GM21360 (cell line): ENCODE measurements at regions not wholly inside any gene's neighbourhood (a gene's known extent, or its start where the extent isn't known, plus 50 kb on each side); places are given as distances from the start of the nearest gene placed in this dataset.
"Not testable (repeated sequence)": the region's sequence is repeated elsewhere in the genome, so short reads cannot be mapped to it uniquely, and the experiment has no call there.

Source experiments
- ATAC-seq: cut with Tn5 transposase; IDR thresholded peaks from one replicate; pipeline ENCODE4 v1.9.1; 2021; ENCODE audit warnings: mild to moderate bottlenecking, moderate library complexity; ENCODE audit not compliant: unreplicated experiment

DNA sequence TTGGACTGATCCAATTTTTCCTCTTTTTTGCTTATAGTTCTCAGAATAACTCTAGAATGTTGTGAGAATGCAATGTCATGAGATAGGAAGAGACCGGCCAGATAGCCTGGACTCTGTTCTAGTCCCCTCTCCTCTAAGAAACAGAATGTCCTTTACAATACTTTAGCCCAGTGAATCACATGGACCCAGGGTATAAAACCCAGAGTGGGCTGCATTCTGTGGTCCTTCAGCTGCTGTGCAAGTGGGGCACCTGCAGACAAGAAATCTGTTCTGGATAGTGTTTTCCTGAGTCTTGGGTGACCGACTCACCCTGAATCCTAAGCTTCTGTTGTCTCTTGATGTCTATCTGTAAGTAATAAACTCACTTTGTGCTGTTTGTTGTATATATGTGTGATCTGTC lies 368.6 kb upstream of the DPH6 start:
- ATAC-seq = no peak

GRCh38 chr15:35921046-35921445 lies 375.1 kb upstream of the DPH6 start:
- no peak for ATAC-seq

DNA sequence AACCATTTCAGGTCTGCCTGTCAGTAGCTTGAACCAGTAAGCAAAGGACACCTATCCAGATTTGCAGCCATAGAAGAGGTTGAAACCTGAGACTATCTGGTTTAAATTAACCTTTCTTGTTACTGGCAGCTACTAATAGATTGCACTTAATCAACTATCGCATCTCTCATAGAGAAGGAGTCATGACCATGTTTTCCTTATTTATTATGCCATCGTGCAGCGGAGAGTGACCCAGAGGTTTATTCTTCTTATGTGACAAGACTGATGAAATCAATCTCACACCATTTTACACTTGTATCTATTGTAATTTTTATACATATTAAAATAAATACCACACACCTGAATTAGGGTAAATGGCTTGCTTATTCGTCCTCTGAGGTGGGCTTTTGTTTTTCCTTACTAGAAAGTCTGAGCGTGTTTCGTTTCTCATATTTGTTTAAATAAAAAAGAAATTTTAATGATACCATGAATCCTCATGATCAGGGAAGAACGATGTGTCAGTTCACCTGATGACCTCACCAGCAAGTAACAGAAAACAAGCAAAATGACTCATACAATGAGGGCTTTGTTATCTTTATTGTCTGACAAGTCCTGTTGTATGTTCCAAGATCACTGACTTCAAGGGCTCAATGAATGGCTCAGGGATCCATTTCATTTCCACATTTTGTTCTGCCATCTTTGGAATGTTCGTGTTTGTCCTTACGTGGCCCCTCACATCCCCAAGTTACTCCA lies 379.5 kb upstream of the DPH6 start:
- no peak for ATAC-seq

DNA sequence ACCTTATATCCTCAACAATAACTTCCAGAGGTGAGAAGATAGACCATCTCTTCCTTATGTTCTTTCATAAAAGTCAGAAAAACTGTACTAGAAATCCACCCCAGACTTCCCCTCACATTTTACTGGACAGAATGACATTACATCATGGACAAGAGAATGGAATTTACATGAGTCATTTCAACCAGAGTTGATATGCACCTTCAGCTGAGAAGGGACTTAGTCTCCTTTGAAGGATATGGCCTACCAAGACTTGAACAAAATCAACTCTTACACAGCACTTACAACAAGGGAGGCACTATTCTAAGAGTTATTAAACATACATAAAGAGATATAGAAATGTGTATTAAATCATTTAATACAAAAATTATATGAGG lies 380.0 kb upstream of the DPH6 start:
- no peak for ATAC-seq

DNA sequence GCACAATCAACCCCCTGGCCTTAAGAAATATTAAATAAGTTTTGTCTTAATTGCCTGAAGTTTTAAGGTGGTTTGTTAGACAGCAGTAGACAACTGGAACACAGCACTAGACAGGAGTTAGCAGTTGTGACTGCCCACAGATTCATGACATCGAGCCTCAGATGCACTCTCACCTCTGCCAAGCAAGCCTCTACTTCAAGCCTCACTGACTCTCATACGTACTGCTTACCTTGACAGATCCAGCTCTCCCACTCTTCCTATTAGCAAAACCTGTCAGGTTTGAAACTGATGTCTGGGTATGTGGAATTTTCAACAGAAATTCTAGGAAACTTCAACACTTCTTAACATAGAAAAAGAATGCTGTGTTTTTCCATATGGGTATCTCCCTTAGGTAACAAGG lies 382.9 kb upstream of the DPH6 start:
- ATAC-seq = no peak

GRCh38 chr15:35929740-35930444 lies 383.9 kb upstream of the DPH6 start:
- ATAC-seq = peak; percentile 64

GRCh38 chr15:35931799-35932341 lies 385.9 kb upstream of the DPH6 start:
- no peak for ATAC-seq

- no peak for ATAC-seq
These were observed 386.6 kb upstream of the DPH6 start for GRCh38 chr15:35932531-35932930.

- no peak for ATAC-seq
These were observed 387.6 kb upstream of the DPH6 start for GRCh38 chr15:35933531-35933930.

DNA sequence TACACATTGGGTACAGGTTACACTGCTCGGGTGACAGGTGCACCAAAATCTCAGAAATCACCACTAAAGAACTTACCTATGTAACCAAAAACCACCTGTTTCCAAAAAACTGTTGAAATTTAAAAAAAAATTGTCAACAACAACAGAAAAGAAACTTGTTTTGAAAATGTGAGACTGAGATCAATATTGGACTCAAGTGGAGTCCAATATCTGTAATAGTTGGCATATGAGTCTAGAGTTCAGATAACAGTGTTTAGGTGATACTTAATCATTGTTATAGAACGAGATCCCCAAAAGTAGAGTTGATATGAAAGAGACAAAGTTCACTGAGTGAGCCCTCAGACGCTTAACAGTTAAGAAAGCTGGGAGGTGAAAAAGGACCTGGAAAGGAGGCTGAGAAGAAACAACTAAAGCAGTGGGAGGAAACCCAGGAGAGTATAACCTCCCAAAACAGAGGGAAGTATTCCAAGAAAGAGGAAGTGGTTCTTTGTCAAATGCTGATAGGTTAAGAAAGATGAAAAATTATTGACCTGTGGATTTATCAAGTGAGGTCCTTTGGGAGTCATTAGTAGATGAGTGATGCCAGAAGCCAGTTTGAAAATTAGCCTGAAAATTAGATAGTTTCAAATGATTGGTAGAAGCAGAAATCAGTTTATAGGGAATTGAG lies 388.6 kb upstream of the DPH6 start:
- ATAC-seq = no peak

DNA sequence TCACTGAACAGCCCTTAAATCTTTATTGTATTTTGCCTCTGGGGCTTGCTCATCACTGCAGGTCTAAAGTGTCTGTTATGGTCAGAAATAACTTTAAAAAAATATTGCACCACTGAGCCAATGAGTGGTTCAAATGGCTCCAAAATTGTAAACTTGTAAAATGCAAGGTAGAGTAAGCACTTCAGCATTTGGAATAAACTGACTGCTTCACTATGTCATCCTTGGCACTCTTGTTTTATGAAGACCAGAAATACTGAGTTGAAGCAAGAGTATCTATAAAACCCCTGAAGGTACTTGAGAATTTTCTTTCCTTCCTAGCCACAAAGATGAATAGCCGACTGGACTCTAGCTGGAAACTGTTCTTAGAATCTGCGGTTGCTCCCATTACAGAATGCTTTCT lies 390.3 kb upstream of the DPH6 start:
- ATAC-seq = no peak

- ATAC-seq = no peak
These were observed 391.4 kb upstream of the DPH6 start for GRCh38 chr15:35937380-35937779.

DNA sequence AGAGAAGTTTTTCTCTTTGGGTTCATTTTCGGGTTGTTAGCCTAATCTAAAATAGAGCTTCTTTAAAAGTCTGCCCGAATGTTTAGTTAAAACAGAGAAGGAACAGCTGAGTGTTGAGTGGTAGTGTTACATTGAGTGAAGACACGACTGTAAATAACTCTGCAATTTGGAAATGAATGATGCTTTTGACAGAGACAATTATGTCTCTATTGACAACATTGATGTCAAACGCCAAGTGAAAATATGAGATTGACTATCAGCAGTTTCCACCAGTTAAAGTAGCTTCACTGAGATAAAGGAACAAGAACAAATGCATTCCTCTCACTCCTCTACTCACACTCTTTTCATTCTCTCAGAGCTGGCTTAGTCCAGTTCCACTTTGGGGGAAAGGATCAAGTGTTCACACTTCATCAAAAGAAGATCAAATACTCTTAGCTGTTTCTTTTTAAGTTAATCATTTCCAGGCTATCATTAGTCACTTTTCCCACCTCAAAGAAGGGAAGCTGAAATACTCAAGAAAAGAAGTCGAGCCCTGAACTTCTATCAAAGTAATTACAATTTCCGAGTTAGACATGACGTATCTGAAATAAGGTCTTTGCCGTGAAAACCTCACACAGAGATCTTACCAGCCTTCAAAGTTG lies 399.1 kb upstream of the DPH6 start:
- ATAC-seq = no peak

DNA sequence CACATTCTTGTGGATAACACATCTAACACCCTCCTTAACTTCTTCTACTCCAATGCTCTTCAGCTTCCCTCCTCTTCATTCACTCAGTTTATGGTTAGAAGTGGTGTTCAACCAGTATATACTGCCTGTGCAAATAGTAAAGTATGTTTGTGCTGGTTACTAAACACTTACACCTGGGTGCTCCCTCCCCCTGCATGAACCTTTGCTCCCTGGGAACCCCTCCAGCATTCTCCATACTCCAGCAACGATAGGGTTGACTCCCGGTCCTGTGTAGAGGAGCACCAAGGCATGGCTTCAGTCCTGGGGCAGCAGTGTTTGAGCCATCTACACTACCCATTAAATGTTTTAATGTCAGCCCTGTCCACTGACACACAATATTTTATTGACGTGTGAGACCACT lies 407.5 kb upstream of the DPH6 start:
- ATAC-seq = no peak

GRCh38 chr15:35956056-35956455 lies 410.1 kb upstream of the DPH6 start:
- ATAC-seq = no peak

DNA sequence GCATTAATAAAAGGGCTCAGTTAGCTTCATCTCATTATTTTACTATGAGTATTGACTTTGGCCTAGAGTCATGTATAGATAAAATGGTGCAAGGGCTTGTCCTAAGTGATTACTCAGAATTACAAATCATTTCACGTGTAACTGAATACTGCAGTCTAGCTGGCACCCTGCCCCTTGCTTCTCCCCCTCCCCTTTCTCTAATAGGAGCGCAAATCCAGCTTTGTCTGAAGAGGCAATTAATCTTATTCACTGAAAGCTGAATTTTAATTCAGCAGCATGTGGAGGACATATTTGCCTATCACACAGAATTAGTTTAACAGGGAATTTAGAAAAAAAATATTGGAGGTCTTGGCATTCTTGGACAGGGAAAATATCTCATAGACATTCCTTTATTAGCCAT lies 412.1 kb upstream of the DPH6 start:
- no peak for ATAC-seq

DNA sequence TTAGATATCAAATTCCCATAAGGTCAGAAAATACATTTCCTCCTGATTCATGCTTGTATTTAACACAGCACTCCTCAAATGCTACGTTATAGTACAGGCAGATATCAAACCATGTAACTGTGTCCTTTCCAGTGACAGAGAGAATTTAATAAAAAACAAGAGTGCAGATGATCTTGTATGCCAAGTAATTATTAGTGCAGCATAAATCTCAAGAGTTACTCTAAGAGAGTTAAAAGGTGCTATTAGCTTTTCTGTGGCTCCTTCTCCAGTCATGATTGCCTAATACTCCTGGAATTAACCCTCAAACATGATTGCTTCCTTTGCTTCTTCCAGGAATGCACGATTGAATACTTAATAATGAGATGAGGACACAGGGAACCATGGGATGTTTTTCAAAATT lies 413.0 kb upstream of the DPH6 start:
- ATAC-seq = no peak

- no peak for ATAC-seq
These were observed 417.4 kb upstream of the DPH6 start for GRCh38 chr15:35963326-35963725.

- ATAC-seq = no peak
These were observed 420.8 kb upstream of the DPH6 start for GRCh38 chr15:35966781-35967180.

- ATAC-seq = not testable (repeated sequence)
These were observed 422.0 kb upstream of the DPH6 start for GRCh38 chr15:35967968-35968367.

GRCh38 chr15:35973029-35973428 lies 427.1 kb upstream of the DPH6 start:
- no peak for ATAC-seq
